GM19455 (cell line): ENCODE measurements at regions not wholly inside any gene's neighbourhood (a gene's known extent, or its start where the extent isn't known, plus 50 kb on each side); places are given as distances from the start of the nearest gene placed in this dataset.

Experiments
- ATAC-seq: cut with Tn5 transposase; IDR thresholded peaks from one replicate; pipeline ENCODE4 v1.9.1; 2021; ENCODE audit not compliant: unreplicated experiment

- ATAC-seq: no peak
Measured at GRCh38 chr2:4549666-4550210, 846.4 kb downstream of the DCDC2C start.

- no peak for ATAC-seq
Measured at GRCh38 chr2:4551691-4552474, 848.5 kb downstream of the DCDC2C start.

GRCh38 chr2:4553241-4553640, 849.9 kb downstream of the DCDC2C start:
- ATAC-seq: no peak

GRCh38 chr2:4556135-4556896, 852.9 kb downstream of the DCDC2C start:
- no peak for ATAC-seq

GRCh38 chr2:4561196-4561595, 857.8 kb downstream of the DCDC2C start:
- no peak for ATAC-seq

- ATAC-seq: no peak
Measured at GRCh38 chr2:4576075-4576474, 872.7 kb downstream of the DCDC2C start.

- no peak for ATAC-seq
Measured at GRCh38 chr2:4579977-4580376, 876.6 kb downstream of the DCDC2C start.

- no peak for ATAC-seq
Measured at GRCh38 chr2:4585057-4585635, 881.8 kb downstream of the DCDC2C start.

GRCh38 chr2:4588606-4589005, 885.2 kb downstream of the DCDC2C start:
- ATAC-seq: no peak

- no peak for ATAC-seq
Measured at GRCh38 chr2:4591261-4591660, 887.9 kb downstream of the DCDC2C start.

- no peak for ATAC-seq
Measured at GRCh38 chr2:4597400-4597799, 894.0 kb downstream of the DCDC2C start.

GRCh38 chr2:4604767-4605166, 901.4 kb downstream of the DCDC2C start:
- ATAC-seq: no peak

GRCh38 chr2:4618141-4618540, 914.8 kb downstream of the DCDC2C start:
- ATAC-seq: no peak

GRCh38 chr2:4618630-4619228, 915.4 kb downstream of the DCDC2C start:
- no peak for ATAC-seq

- no peak for ATAC-seq
Measured at GRCh38 chr2:4628998-4629501, 925.7 kb downstream of the DCDC2C start.

- ATAC-seq: no peak
Measured at GRCh38 chr2:4635289-4635688, 931.9 kb downstream of the DCDC2C start.

- ATAC-seq: no peak
Measured at GRCh38 chr2:4653991-4654390, 950.6 kb downstream of the DCDC2C start.

GRCh38 chr2:4656326-4656725, 953.0 kb downstream of the DCDC2C start:
- ATAC-seq: no peak

GRCh38 chr2:4662161-4662779, 958.9 kb downstream of the DCDC2C start:
- no peak for ATAC-seq

GRCh38 chr2:4668381-4668780, 965.0 kb downstream of the DCDC2C start:
- ATAC-seq: no peak

- no peak for ATAC-seq
Measured at GRCh38 chr2:4670331-4670730, 967.0 kb downstream of the DCDC2C start.
